NB4 (cell line): ENCODE measurements at regions not wholly inside any gene's neighbourhood (a gene's known extent, or its start where the extent isn't known, plus 50 kb on each side); places are given as distances from the start of the nearest gene placed in this dataset.

Experiments used
- DNase-seq: peaks from one replicate; pipeline ENCODE4 v3.0.0; 2010; ENCODE audit warnings: low read depth
- H3K4me3 ChIP-seq: one replicate; pipeline ENCODE4 v1.5.1; 2011; ENCODE audit warnings: mild to moderate bottlenecking, low read depth, low read length, moderate library complexity
- CTCF ChIP-seq: IDR thresholded peaks from one replicate; pipeline ENCODE4 v1.5.1; 2012; ENCODE audit warnings: low read depth, low read length
- MAX ChIP-seq: IDR thresholded peaks from 2 replicates; pipeline ENCODE4 v1.6.1; 2011; ENCODE audit warnings: low read depth, low read length
- MYC ChIP-seq: IDR thresholded peaks from 2 replicates; pipeline ENCODE4 v1.6.1; 2011; ENCODE audit warnings: low read depth, low read length
- POLR2A ChIP-seq: IDR thresholded peaks from 2 replicates; pipeline ENCODE4 v1.6.1; 2011; ENCODE audit warnings: mild to moderate bottlenecking; ENCODE audit not compliant: insufficient read length; ENCODE audit errors: extremely low read depth

GRCh38 chr18:55876254-55876653 is 288.3 kb upstream of the TCF4 start:
- no peak for TF ChIP-seq POLR2A
- no peak for TF ChIP-seq MYC
- TF ChIP-seq CTCF, result no peak
- TF ChIP-seq MAX, result no peak
- no peak for DNase-seq
- H3K4me3 ChIP-seq, result no peak overlapping the region

- H3K4me3 ChIP-seq, result no peak overlapping the region
- DNase-seq, result no peak
- TF ChIP-seq CTCF (no peak), POLR2A (no peak), MAX (no peak), MYC (no peak)
Observed at GRCh38 chr18:55875371-55875901, 287.4 kb upstream of the TCF4 start.

GRCh38 chr18:55869556-55870501 is 281.8 kb upstream of the TCF4 start:
- H3K4me3 ChIP-seq, result no peak overlapping the region
- TF ChIP-seq CTCF (no peak), POLR2A (no peak)
- no peak for DNase-seq

- no peak overlapping the region for H3K4me3 ChIP-seq
- TF ChIP-seq MYC (no peak), POLR2A (no peak), CTCF (no peak), MAX (no peak)
- DNase-seq, result no peak
Observed at GRCh38 chr18:55868909-55869308, 280.9 kb upstream of the TCF4 start.

GRCh38 chr18:55866886-55867285 is 278.9 kb upstream of the TCF4 start:
- H3K4me3 ChIP-seq, result no peak overlapping the region
- TF ChIP-seq CTCF, result no peak
- no peak for TF ChIP-seq MYC
- TF ChIP-seq MAX, result no peak
- TF ChIP-seq POLR2A, result no peak
- DNase-seq, result no peak
